Osteocyte (in vitro differentiated cells): ENCODE measurements at regions not wholly inside any gene's neighbourhood (a gene's known extent, or its start where the extent isn't known, plus 50 kb on each side); places are given as distances from the start of the nearest gene placed in this dataset.

Experiments
- DNase-seq: peaks from one replicate; pipeline ENCODE4 v3.0.0; 2021; ENCODE audit warnings: mixed read lengths; ENCODE audit not compliant: unreplicated experiment; ENCODE audit errors: extremely low spot score
- H3K27ac Mint-ChIP-seq: one replicate; pipeline ENCODE4 v1.8.0; 2021; ENCODE audit warnings: mild to moderate bottlenecking, mixed read lengths; ENCODE audit not compliant: unreplicated experiment
- H3K27me3 Mint-ChIP-seq: one replicate; pipeline ENCODE4 v1.8.0; 2021; ENCODE audit warnings: mixed read lengths; ENCODE audit not compliant: unreplicated experiment
- H3K36me3 Mint-ChIP-seq: one replicate; pipeline ENCODE4 v1.8.0; 2021; ENCODE audit warnings: mixed read lengths; ENCODE audit not compliant: unreplicated experiment
- H3K4me1 Mint-ChIP-seq: one replicate; pipeline ENCODE4 v1.8.0; 2021; ENCODE audit warnings: mixed read lengths; ENCODE audit not compliant: unreplicated experiment
- H3K4me3 Mint-ChIP-seq: one replicate; pipeline ENCODE4 v1.8.0; 2021; ENCODE audit warnings: mild to moderate bottlenecking, moderate library complexity, mixed read lengths; ENCODE audit not compliant: unreplicated experiment
- H3K9me3 Mint-ChIP-seq: one replicate; pipeline ENCODE4 v1.8.0; 2021; ENCODE audit warnings: mixed read lengths; ENCODE audit not compliant: unreplicated experiment
- TF ChIP-seq, protein P1 (sequence below): fragments of 200-600 bp; sonication (generic); IDR thresholded peaks from 2 replicates; pipeline ENCODE4 v1.5.0; 2021; ENCODE audit warnings: antibody characterized with exemption, mild to moderate bottlenecking, moderate library complexity

DNA sequence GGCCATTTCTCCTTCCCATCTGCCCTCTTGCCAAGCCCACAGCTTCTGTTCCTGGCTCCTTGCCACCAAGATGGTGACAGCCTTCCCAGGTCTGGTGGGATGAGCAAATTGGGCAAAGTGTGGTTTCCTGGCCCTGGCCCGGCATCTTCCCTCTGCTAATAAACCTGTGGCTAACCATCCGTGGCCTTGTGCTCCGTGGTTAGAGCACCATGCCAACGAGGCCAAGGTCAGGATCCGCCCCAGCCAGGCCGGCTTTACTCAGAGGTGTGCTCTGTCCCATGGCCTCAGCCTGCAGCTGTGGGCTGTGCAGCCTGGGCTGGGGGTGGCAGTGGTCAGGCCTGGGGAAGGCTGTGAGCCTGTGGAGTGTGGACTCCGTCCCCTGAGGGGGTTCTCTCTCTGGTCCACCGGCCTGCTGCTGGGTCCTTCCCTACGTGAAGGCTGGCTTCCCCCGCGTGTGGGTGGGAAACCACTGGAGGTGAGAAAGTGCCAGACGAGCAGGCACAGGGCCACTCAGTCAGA is 117.4 kb downstream of the VEGFA start:
- no peaks in the 10 kb centered on the region for H3K9me3 Mint-ChIP-seq
- TF ChIP-seq, protein P1, sequence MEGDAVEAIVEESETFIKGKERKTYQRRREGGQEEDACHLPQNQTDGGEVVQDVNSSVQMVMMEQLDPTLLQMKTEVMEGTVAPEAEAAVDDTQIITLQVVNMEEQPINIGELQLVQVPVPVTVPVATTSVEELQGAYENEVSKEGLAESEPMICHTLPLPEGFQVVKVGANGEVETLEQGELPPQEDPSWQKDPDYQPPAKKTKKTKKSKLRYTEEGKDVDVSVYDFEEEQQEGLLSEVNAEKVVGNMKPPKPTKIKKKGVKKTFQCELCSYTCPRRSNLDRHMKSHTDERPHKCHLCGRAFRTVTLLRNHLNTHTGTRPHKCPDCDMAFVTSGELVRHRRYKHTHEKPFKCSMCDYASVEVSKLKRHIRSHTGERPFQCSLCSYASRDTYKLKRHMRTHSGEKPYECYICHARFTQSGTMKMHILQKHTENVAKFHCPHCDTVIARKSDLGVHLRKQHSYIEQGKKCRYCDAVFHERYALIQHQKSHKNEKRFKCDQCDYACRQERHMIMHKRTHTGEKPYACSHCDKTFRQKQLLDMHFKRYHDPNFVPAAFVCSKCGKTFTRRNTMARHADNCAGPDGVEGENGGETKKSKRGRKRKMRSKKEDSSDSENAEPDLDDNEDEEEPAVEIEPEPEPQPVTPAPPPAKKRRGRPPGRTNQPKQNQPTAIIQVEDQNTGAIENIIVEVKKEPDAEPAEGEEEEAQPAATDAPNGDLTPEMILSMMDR, result no peak
- no peaks in the 10 kb centered on the region for H3K36me3 Mint-ChIP-seq
- H3K4me1 Mint-ChIP-seq, result no peaks in the 10 kb centered on the region
- H3K27ac Mint-ChIP-seq, result no peak overlapping the region
- DNase-seq, result no peak
- H3K27me3 Mint-ChIP-seq, result peaks cover 6% of the 10 kb centered on the region
- no peak overlapping the region for H3K4me3 Mint-ChIP-seq

DNA sequence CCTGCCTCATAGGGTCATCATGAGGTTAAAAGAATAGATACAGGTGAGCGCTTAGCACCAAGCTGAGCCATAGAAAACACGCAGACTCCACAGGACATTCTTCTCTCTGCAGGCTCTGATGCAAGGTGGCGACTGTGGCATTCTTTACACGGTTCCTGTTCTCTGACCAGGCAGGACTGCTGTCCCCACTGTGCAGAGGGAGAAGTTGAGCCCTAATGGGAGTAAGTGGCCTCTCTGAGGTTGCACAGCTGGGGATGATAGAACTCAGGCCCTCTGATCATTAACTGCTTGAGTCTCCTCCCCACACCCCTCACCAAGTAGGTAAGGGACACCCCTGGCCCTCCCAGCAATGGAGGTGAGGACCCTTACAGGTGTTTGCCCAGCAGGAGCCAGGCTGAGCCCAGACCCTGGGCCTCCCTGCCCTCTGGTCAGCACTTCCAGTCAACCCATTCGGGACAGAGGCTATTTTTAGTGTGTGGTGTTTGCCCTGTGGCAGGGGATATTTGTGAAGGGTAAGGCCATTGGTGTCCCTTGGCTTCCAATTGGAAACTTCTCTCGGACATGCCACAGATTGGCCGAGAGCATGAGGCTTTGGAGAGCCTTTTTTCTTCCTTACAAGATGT is 116.8 kb downstream of the VEGFA start:
- H3K36me3 Mint-ChIP-seq, result no peaks in the 10 kb centered on the region
- no peaks in the 10 kb centered on the region for H3K9me3 Mint-ChIP-seq
- no peak overlapping the region for H3K4me3 Mint-ChIP-seq
- H3K4me1 Mint-ChIP-seq, result peaks cover 5% of the 10 kb centered on the region
- DNase-seq, result no peak
- peaks cover 4% of the 10 kb centered on the region for H3K27me3 Mint-ChIP-seq
- H3K27ac Mint-ChIP-seq, result no peak overlapping the region
- TF ChIP-seq, protein P1, result no peak

DNA sequence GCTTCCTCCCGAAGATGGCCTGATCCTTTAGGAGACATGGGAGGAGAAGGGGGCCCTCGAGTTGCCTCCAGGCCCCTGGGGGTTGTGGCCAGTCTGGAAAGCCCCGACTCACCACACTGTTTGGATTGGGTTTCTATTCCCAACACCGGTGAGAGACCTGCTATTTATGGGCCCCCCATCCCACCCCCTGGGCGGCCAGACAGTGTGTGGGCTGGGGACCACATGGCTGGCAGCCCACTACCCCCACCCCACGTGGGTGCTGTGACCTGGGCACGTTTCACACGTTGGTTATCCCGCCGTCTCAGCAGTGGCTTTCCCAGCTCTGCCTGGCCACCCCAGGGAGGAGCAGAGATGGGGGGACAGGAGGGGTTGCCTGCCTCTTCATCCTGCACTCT is 116.1 kb downstream of the VEGFA start:
- no peak for DNase-seq
- H3K27me3 Mint-ChIP-seq, result peaks cover 2% of the 10 kb centered on the region
- TF ChIP-seq, protein P1, result no peak
- no peaks in the 10 kb centered on the region for H3K9me3 Mint-ChIP-seq
- H3K27ac Mint-ChIP-seq, result no peak overlapping the region
- peaks cover 5% of the 10 kb centered on the region for H3K4me1 Mint-ChIP-seq
- H3K4me3 Mint-ChIP-seq, result no peak overlapping the region
- H3K36me3 Mint-ChIP-seq, result no peaks in the 10 kb centered on the region

- no peaks in the 10 kb centered on the region for H3K27me3 Mint-ChIP-seq
- H3K4me3 Mint-ChIP-seq, result no peak overlapping the region
- TF ChIP-seq, protein P1, result no peak
- no peaks in the 10 kb centered on the region for H3K9me3 Mint-ChIP-seq
- peaks cover 5% of the 10 kb centered on the region for H3K4me1 Mint-ChIP-seq
- no peaks in the 10 kb centered on the region for H3K36me3 Mint-ChIP-seq
- no peak for DNase-seq
- no peak overlapping the region for H3K27ac Mint-ChIP-seq
These were observed 115.5 kb downstream of the VEGFA start for GRCh38 chr6:43885399-43886066.

DNA sequence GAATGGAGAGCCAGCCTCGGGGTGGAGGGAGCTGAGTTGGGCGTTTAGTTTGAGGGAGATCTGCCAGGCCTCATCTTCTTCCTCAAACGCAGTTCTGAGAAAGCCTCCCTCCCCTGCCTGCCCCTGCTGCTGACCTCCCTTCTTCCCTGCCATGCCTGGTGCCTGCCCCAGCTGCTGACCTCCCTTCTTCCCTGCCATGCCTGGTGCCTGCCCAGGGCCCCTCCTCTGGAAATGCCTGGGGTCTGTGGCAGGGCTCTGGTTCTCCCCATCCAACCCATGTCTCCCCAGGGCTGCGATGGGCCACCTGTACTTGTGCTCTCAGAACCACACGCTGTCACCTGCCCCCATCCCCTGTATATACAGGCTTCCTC is 114.6 kb downstream of the VEGFA start:
- no peak overlapping the region for H3K27ac Mint-ChIP-seq
- H3K4me3 Mint-ChIP-seq, result no peak overlapping the region
- TF ChIP-seq, protein P1, result no peak
- H3K4me1 Mint-ChIP-seq, result peaks cover 5% of the 10 kb centered on the region
- no peaks in the 10 kb centered on the region for H3K36me3 Mint-ChIP-seq
- H3K9me3 Mint-ChIP-seq, result no peaks in the 10 kb centered on the region
- DNase-seq, result no peak
- no peaks in the 10 kb centered on the region for H3K27me3 Mint-ChIP-seq
